ENCODE measurements at regions not wholly inside any gene's neighbourhood (a gene's known extent, or its start where the extent isn't known, plus 50 kb on each side); places are given as distances from the start of the nearest gene placed in this dataset.

DNA sequence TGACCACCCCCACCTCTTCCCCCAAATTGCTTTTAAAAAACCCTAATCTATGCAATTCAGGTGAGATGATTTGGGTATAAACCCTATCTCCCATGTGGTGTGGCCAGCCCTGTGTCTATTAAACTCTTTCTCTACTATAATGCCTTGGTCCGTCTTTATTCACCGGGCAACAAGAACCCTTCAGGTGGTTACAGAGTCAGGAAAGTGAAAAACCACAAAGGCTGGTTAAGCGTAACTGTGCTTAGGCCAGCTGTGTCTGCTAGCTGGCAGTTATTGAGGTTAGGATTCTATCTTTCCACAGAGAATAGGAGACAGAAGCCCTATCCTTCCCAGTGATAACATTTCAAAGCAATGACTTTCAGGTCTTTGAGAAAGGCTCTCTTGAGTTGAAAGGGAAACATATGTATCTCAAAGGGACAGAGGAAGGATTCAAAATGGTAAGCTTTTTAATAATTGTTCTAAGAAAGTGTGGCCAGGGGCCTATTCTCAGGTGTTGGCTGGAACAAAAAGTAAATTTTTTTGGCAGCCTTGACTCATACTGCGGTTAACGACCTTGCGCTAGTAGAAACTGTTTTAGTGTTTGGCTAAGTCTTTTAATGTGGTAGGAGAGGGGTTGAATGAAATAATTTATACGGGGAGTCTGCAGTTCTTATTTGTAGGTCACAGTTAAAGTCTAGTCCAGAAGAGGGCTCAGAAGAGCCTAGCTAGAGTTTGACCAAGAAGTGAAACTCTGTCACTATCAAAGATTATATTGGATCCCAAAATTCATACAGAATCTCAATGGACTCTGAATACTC lies 89.0 kb downstream of the NPAP1 start:
- TF ChIP-seq SUZ12 (IDR thresholded peaks at IDR 0.05; ENCODE audit: extremely low read depth, insufficient read depth, insufficient read length) (no peak), YY1 (IDR thresholded peaks at IDR 0.05; ENCODE audit: insufficient read depth, insufficient read length) (no peak)

All from NT2/D1 (cell line).